NCI-H446 (cell line): ENCODE measurements at regions not wholly inside any gene's neighbourhood (a gene's known extent, or its start where the extent isn't known, plus 50 kb on each side); places are given as distances from the start of the nearest gene placed in this dataset.

Experiments used
- DNase-seq, 2 experiments: peaks; one replicate each; lab custom pipeline; 2025; lab: John Stamatoyannopoulos, UW

DNA sequence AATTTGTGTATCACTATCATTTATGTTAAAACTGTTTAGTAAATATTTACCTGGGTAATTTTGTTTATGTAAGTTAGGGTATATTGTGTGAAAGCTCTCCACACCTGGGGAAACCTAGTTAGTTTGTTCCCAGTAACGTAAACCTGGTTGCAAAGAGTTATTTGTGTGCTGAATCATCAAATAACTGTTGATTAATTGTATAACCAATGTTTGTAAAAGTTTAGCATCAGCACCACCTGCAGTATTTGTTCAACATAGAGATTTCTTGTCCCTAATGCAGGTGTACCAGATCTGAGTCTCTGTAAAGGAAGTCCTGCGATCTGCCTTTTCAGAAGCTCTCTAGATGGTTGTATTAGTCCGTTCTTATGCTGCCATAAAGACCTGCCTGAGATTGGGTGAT lies 440.4 kb downstream of the COL12A1 start:
- DNase-seq = no peak

DNA sequence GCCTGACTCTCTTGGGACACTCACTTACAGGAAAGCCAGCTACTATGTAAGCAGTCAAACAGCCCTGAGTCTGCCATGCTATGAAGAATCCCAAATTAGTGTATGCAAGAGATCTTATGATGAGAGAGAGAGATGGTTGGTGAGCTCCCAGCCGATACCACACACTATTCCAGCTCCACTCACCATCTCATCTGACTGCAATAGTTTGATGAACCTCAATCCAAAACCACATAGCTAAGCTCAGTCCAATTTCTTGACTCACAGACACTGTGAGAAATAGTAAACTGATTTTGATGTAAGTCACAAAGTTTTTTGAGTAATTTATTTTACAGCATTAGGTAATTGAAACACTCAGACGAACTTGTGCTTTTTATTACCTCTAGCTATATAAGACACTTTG lies 441.4 kb downstream of the COL12A1 start:
- DNase-seq = no peak

DNA sequence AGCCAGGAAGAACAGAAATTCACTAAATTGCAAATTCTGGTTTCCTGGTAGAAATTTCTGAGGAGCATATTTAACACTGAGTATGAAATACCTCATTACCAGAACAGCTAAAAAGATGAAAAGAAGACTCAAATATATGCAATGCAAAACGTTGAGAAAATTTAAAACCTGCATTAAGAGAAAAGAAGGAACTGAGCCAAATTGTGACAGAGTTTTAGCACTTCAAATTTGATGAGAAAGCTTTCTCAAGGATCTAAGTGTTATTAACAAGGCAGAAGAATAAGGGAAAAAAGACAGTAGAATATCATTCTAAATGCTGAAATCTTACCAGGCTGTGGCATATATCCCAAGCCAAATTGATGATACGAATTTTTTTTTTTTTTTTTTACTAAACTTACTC lies 443.0 kb downstream of the COL12A1 start:
- DNase-seq = no peak

DNA sequence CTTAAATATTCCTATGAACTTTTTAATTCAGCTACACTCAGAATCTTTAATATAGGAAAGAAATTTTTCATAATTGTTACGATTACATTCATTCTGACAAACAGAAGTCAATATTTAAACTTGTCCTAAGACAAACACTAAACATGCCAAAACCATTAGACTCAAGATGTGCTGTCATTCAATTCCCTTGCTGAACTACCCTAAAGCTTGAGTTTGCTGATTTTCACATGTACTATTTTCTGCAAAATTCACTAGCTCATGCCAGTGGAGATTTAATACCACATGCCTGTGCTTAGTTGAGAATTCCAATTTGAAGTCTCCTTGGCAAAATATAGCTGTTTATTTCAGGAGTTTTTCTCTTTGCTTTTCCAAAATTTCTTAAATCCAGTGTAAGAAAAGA lies 448.0 kb downstream of the COL12A1 start:
- no peak for DNase-seq

DNA sequence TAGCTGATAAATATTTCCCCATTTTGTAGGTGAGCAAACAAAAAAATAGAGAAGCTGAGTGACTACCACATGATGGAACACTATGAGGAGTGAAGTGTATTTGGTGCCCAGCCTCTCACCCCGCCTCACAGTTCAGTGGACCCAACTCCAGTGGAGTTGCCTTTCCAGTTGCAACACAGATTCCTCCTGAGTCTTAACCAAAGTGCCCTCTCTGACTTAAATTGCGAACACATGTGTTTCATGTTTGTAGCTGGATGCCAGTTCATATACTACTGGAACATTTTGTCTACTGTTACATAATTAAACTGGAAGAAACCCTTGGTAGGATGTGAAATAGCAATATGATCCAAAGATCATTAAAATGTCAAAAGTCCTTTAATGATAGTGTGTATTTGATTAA lies 448.9 kb downstream of the COL12A1 start:
- no peak for DNase-seq

DNA sequence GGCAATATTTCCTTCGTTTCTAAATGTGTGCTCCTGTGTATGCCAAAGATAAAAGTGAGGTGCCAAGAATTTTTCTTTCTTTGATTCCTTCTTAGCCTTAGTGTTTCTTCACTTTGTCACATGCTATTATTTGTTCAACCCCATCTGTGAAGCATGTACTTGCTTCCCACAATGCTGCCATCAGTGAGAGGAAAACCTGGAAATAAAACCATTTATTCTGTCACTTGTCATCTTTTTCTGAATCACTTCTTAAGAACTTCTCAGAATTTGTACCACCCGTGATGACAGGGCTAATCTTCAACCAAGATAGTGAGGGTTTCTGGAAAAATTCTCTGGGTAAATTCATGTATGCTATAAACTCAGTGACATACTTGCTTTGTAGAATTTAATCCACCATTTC lies 450.1 kb downstream of the COL12A1 start:
- no peak for DNase-seq

DNA sequence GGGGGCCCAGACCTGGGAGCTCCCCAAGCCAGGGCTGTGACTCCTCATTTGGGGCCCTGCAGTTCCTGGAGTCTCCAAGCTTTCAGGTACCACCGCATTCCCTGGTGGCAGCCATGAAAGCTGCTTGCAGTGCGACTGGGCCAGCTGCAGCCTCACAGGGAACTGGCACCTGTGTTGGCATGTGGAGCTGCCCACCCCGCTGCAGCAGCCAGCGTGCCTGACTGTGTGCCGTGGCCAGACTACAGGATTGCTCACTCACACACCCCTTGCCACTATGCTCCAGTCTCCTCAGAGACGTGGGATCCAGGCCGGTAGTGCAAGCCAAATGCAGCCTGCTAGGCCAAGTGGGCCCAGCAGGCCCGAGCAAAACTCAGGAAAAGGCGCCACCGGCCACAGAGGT lies 450.7 kb downstream of the COL12A1 start:
- no peak for DNase-seq

DNA sequence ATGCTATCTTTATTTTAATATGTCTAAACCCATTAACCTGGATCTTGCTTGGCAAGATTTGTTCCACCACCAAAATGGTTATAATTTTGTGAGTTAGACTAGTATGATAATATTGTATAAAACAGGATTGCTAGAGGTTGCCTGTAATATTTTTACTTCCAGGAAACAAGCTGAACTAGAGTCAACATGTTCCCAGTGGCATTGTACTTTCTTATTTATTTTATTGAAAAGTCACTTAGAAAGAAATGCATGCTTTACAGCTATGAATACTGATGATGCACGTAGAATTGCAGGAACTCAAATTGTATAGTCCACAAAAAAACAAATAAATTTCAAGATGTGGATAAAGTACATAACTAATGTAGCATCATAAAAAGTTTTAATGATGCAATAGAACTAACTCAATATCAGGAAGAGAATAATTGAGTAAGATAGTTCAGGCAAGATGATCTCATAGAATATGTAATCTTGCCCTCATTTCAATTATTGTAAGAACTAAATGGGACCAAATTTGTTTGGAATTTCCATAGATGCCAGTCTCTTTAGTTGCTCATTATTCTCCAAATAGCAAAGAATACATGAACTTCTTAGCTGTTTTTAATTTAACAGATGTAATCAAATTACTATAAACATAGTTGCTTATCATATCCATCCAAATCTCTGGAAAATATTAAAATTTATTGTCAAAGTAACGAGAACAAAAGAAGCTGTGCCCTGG lies 451.8 kb downstream of the COL12A1 start:
- no peak for DNase-seq

DNA sequence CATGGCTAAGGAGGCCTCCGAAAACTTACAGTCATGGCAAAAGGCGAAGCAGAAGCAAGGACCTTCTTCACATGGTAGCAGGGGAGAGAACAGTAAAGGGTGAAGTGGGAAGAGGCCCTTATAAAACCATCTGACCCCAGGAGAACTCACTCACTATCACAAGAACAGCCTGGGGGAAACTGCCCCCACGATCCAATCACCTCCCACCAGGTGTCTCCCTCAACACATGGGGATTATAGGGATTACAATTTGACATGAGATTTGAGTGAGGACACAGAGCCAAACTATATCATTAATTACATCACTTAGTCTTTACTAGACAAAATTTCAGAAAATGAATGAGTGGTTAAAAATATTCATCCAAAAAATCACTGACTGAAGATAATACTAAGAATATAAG lies 453.6 kb downstream of the COL12A1 start:
- DNase-seq = no peak

DNA sequence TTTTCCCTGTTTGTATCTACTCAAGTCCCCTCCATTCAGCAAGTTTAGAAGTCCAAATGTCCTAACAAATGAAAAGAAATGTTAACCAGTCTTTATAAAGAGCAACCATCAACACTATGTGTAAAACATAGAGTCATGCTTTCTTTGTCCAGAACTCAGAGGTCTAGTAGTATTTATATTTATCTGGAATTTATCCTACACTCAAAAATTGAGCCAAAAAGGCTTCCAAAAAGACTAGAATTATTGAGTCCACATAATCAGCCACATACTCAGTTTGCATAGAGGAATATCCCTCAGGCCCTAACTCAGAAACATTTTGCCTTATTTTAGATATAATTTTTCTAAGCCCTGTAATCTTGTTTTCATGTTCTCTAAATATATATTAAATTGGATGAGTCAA lies 455.0 kb downstream of the COL12A1 start:
- DNase-seq = no peak

DNA sequence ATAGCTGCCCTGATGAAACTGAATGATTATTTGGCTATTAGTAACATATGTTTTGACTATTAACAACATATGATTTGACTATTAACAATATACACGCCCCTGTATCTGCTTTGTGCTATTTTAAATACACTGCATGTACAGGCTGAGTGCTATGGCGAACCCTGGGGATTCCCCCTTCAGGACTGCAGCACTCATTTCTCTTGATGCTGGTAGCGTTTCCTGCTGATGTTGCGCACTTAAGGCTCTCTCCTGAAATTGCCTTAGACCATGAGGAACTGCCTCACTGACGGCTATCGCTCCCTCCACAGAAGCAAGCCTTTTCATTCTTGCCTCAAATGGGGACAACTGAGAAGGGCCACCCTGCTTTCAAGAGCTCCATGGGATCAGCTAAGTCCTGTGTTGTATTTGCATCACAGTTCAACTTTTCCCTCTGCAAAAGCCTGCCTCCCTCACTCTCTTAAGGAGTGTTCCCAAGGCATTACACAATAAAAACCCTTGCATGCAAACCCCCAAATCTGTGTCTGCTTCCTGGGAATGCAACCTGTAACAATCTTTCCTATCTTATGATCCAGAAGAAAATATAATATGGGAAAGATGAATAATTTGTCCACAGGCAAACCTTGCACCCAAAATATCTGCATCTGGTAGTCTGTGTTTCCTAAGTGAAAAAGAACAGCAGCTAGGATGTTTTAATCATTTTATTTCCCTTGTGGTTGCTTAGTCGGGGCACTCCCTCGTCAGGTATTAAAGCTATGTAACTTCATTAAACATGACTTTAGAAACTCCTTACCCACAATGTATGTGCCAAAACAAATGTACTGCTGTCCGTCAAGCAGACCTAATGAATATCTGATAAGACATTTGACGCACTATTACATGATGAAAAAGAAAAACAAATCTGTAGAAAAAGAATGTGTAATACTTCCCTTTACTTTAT lies 456.4 kb downstream of the COL12A1 start:
- DNase-seq = no peak

DNA sequence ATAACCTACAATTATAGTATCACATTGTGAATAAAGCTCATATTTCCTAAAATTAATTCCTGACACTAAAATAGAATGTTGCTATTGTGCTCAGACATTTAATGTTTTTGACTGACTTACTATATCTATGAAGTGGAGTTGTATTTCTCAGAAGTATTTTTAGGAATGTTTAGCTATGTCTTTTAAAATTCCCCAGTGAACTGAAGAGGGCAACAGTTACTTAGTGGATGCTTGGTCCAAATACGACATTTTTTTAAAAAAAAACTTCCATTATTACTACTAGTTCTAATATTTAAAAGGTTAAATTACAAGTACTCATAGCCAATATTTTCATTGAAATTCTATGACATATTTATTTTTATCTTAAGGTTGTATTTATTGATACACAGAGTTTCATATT lies 460.2 kb downstream of the COL12A1 start:
- DNase-seq = no peak

DNA sequence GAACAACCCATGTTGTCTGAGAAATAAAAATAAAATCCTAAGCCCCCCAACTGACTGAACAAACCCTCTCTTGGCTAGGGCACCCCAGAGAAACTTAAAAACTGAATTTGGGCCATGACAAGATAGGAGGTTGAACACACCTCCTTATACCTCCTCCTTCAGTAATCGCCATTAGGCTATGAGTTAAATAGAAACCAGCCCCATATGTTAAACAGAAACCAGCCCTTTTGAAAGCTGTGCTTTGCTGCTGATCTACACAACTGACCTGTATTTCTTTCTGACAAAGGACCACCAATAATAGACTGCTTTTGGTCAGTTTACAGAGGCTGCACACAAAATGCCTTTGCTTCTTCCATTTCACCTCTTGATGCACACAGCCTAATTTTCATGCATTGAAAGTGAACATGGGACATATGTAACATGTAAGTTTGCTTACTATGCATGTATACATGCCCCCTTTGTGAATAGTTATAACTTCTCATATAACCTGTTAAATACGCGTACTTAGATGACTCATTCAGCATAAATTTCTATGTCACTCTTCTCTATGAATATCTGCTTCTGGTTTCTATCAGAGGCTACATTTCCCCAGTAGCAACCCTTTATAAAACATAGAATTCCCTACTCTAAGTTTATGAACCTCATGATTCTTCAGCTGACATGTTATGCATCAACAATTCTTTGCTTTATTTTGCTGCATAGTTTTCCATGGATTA lies 462.9 kb downstream of the COL12A1 start:
- DNase-seq = no peak

DNA sequence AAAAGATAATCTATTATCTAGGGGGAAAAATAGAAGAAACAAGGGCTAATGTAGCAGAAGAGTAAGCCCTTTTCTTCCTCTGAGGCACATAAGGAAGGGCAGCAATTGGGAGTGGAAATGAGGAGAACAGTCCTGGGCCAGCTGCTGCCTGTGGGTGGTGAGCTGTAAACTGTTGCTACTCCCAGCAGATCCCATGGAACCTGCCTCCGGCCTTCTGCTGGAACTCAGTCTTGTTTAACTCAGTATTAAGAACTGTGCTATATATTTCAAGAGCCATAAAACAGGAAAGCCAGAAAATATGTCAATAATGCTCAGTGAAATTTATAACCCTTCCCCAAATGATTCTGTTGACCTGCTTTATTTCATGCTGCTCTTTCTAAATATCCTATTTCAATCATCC lies 464.2 kb downstream of the COL12A1 start:
- DNase-seq = no peak

DNA sequence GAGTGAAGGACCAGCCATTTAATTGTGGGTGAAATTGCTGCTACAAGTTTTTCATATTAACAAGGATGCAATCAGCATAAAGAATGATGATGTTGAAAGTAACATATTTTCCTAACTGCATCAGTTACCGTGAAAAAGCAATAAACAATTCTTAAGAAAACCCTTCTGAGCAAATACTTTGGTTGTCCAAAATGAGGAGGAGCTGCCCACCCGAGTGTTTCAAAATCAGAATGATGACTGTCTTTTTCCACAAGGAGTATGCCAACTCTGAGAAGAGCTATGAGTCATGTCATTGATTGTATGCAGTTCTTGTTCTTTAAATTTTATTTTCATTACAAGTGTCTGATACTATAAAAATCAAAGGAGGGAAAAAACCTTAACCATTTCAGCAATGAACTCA lies 470.5 kb downstream of the COL12A1 start:
- no peak for DNase-seq

DNA sequence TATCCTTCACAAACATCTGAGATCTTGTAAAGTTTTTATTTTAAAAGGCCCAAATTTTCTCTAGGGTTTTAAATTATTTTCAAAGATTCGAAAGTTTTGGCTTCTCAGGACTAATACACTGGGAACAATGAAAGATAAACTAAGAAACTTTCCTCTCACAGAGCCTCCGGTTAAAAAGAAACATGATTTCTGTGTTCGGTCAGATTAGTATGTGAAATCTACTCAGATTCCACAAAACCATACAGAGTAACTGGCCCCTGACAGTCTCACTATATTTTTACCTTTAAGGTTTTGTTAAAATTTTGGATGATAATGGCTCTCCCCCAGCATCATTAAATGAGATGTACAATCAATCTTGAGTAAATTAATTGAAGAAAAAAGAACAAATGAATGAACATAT lies 471.0 kb downstream of the COL12A1 start:
- DNase-seq = no peak

DNA sequence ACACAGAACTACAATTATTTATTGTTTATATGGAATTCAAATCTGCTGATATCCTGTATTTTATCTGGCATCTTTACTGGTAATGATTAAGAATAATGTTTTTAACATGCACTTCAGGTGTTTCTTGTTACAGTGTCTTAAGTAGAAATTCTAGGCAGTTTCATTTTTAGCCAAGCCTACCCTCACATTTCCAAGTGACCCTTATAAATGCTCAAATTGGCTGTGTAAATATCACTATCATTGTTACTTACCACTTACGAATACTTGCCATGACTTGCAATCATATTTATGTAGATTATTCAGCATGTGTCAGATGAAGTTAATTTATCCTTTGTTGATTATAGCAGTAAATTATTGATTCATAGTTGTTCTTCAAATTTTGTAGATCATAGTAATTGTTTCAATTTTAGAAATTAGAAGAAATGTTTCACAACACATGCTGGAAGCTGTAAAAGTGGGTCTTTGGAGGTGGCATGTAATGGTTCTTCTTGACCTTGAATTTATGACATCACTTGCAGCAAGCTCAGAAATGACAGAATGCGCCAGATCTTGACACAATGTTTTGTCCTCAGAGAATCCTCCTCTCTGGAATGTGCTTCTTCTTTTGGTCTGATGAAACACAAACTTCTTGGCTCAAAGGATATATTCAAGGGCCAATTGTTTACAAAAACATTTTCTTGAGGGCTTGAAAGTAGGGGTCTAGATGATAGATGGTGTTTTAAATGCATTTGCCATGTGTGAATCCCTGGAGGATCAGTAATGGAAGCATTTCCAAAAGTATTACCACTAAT lies 471.8 kb downstream of the COL12A1 start:
- no peak for DNase-seq

DNA sequence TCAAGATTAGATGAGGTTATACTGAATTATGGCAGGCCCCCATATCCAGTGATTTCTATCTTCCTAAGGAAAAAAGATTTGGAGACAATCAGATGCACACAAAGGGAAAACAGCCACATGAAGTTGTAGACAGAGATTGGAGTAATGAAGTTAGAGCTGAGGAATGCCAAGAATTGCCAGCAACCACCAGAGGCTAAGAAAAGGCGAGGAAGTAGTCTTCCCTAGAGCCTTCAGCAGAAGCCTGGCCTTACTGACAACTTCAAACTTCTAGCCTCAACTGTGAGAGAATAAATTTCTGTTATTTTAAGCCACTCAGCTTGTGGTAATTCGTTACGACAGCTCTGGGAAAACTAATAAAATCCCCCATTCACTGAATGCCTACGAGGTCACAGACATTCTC lies 473.9 kb downstream of the COL12A1 start:
- DNase-seq = no peak

DNA sequence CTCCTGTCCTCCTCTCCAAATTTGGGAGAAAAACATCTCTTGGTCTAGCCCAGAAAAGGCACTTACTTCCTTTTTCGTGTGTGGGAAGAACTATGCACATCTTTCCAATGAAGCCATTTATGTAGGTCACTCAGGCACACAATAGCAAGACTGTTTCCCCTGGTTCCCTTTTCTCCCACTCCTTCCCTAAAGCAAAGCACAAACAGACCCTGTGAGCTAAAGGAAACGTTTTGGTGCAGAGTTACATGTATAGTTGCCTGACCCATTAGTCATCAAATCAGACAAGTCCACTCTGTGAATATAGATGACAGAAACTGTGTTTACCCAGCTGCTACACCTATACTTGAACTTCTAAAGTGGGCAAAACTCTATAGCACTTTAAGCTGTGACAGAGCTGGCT lies 474.6 kb downstream of the COL12A1 start:
- no peak for DNase-seq

DNA sequence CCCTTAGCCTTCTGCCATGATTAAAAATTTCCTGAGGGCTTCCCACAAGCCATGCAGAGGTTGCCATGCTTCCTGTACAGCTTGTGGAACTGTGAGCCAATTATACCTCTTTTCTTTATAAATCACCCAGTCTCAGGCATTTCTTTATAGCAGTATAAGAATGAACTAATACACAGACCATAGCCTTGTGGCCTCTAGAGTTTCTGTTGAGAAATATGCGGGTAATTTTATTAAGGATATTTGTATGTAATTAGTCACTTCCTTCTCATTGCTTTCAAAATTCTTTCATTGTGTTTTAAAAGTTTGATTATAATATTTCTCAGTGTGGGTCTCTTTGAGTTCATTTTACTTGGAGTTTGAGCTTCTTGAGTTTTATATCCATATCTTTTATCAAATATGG lies 484.9 kb downstream of the COL12A1 start:
- no peak for DNase-seq

DNA sequence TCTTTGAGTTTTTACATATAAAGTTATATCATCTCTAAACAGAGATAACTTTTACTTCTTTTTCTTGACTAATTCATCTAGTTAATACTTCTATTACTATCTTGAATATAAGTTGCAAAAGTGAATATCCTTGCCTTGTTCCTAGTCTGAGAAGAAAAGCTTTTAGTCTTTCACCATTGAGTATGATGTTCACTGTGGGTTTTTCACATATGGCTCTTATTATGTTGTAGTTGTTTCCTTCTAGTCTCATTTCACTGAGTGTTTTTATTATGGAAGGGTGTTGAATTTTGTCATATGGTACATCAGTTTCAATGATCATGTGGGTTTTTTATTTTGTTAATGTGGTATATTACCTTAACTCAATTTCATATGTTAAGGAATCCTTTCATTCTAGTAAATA lies 488.3 kb downstream of the COL12A1 start:
- no peak for DNase-seq
